Vagina (tissue), 2 donors: ENCODE measurements at regions not wholly inside any gene's neighbourhood (a gene's known extent, or its start where the extent isn't known, plus 50 kb on each side); places are given as distances from the start of the nearest gene placed in this dataset.

Source experiments
- POLR2A ChIP-seq, 2 donors: fragments of 450-650 bp; IDR thresholded peaks; one replicate each; pipeline ENCODE4 v1.6.1; 2017; ENCODE audit warnings: antibody characterized with exemption in 2 of 2, mild to moderate bottlenecking in 2 of 2, moderate library complexity in 2 of 2
- POLR2AphosphoS5 ChIP-seq, 2 donors: sonication (generic); formaldehyde crosslinking; IDR thresholded peaks; one replicate each; pipeline ENCODE4 v1.9.0; 2017; ENCODE audit warnings: antibody characterized with exemption in 2 of 2, mild to moderate bottlenecking in 2 of 2, low read depth in 1 of 2; ENCODE audit not compliant: insufficient read depth in 1 of 2
- TF ChIP-seq, protein P1 (sequence below), 3 experiments: fragments of 450-650 bp in 2 of 3; fragments of 200-600 bp in 1 of 3; sonication (generic) in 1 of 3; IDR thresholded peaks; one replicate each; pipeline ENCODE4 v1.5.1; 2017 to 2019; ENCODE audit warnings: antibody characterized with exemption in 3 of 3, mild to moderate bottlenecking in 2 of 3, moderate library complexity in 2 of 3

DNA sequence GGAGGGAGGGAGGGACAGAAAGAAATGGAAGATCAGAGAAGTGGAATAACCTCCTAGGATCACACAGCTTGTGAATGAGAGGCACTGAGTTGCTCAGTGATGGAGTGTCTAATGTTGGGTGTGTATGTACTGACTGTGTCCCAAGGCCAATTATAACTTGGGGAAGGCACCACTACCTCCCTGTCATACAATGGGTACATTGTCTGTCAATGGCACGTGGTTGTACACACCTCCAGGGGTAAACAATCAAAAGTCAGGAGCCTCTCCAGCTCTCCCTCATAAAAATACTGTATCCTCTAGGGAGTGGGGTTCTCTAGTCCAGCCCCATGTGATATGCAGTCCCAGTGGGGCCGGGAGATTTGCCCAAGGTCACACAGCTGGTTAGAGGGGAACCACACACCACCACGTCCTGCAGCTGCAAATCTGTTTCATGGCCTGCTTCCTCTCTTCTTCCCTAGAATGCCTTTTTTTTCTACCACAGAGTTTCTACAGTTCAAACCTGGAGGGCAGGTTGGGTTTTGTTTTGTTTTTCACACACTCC, 112.5 kb downstream of the SNX5 start:
- TF ChIP-seq, protein P1, sequence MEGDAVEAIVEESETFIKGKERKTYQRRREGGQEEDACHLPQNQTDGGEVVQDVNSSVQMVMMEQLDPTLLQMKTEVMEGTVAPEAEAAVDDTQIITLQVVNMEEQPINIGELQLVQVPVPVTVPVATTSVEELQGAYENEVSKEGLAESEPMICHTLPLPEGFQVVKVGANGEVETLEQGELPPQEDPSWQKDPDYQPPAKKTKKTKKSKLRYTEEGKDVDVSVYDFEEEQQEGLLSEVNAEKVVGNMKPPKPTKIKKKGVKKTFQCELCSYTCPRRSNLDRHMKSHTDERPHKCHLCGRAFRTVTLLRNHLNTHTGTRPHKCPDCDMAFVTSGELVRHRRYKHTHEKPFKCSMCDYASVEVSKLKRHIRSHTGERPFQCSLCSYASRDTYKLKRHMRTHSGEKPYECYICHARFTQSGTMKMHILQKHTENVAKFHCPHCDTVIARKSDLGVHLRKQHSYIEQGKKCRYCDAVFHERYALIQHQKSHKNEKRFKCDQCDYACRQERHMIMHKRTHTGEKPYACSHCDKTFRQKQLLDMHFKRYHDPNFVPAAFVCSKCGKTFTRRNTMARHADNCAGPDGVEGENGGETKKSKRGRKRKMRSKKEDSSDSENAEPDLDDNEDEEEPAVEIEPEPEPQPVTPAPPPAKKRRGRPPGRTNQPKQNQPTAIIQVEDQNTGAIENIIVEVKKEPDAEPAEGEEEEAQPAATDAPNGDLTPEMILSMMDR (IDR thresholded peaks at IDR 0.05): no peak
- TF ChIP-seq POLR2A (IDR thresholded peaks at IDR 0.05): no peak
- no peak for TF ChIP-seq POLR2AphosphoS5 (IDR thresholded peaks at IDR 0.05; ENCODE audit: insufficient read depth in 1 of 2, low read depth in 1 of 2)
